ENCODE measurements at regions not wholly inside any gene's neighbourhood (a gene's known extent, or its start where the extent isn't known, plus 50 kb on each side); places are given as distances from the start of the nearest gene placed in this dataset.
"Not testable (repeated sequence)": the region's sequence is repeated elsewhere in the genome, so short reads cannot be mapped to it uniquely, and the experiment has no call there.

DNA sequence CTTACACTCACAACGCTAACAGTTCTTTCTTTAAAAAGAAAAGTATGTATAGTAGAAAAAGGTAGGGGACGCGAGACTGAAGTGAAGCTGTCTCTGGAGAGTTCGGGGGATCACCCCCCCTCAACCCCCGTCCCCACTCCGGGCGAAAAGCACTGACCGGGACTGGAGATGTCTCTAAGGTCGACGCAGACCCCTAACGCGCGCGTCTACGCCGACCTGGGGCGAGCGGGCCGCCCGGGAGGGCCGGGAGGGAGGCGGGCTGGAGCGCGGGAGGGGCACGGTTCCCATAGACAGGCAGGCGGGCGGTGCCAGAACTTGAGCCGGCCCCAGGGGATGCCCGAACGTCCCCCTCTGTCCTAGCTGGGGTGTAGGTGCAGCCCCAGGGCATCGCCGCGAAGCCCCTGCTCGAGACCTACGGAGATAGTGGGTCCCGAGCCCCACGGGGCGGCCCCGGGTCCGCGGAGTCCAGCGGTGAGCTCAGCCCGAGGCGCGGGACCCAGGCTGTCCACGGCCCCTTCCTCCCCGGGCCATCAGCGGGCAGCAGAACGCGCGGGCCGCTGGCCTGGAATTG is 82.2 kb downstream of the CHRNA1 start:
- Histone ChIP-seq H3K4me1 (ENCODE audit: insufficient read depth, low read length) (peaks cover 6% of the 10 kb centered on the region; the same call in 1 of the 2 replicates), H3K27ac (ENCODE audit: low read length) (no peak overlapping the region), H3K36me3 (ENCODE audit: insufficient read depth, low read depth, low read length) (no peaks in the 10 kb centered on the region), H3K27me3 (ENCODE audit: insufficient read depth, low read length) (peaks cover 54% of the 10 kb centered on the region), H3K4me3 (ENCODE audit: low read length) (peak overlapping the region; percentile 72), H3K9ac (ENCODE audit: low read depth, low read length) (peak overlapping the region; percentile 60; the same call in 1 of the 2 replicates), H3K9me3 (ENCODE audit: insufficient read depth, low read depth, low read length) (no peaks in the 10 kb centered on the region)

DNA sequence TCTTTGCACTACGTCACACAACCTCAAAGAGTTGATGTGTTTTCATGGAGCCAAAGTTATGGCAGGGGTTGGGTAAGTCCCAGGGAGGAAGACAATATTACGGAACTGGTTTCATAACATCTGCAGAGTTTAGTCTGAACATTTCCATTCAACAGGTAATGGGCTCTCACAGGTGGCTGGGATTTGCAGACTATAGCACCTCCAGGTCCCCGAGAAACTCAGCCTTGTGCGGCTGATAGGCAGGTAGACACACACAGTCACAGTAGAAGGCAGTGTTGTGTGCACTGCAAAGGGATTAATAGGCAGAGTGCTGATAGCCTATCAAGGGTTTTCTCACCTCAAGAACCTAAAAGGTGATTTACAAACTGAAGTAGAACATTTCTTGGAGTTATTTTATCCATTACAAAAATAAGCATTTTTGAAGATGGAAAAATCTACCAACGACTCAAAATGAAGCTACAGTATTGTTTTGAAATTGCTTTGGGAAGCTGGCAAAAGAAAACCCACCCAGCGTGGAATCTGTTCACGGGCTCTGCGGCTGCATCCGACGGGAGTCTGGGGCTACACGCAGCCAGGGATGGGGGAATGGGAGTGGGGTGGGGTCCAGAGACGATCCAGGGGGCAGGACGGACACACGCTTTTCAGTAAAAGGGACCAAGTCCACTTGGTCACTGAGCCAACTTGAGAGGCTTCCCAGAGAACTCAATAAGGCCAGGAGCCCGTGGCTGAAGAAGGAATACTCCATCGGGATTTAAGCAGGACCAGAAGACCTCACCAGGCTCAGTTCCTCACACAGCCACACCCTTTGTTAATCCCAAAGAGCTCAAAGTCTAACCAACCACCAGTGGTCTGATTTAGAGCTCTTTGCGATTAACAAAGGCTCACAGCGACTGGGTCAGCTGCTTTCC is 82.9 kb downstream of the CHRNA1 start:
- peak overlapping the region; percentile 72 for H3K4me3 ChIP-seq (ENCODE audit: low read length)
- H3K9ac ChIP-seq (ENCODE audit: low read depth, low read length), result peak overlapping the region; percentile 60; the same call in 1 of the 2 replicates
- no peak overlapping the region for H3K27ac ChIP-seq (ENCODE audit: low read length)
- H3K4me1 ChIP-seq (ENCODE audit: insufficient read depth, low read length), result peaks cover 6% of the 10 kb centered on the region; the same call in 1 of the 2 replicates
- peaks cover 54% of the 10 kb centered on the region for H3K27me3 ChIP-seq (ENCODE audit: insufficient read depth, low read length)
- H3K36me3 ChIP-seq (ENCODE audit: insufficient read depth, low read depth, low read length), result no peaks in the 10 kb centered on the region
- no peaks in the 10 kb centered on the region for H3K9me3 ChIP-seq (ENCODE audit: insufficient read depth, low read depth, low read length)

DNA sequence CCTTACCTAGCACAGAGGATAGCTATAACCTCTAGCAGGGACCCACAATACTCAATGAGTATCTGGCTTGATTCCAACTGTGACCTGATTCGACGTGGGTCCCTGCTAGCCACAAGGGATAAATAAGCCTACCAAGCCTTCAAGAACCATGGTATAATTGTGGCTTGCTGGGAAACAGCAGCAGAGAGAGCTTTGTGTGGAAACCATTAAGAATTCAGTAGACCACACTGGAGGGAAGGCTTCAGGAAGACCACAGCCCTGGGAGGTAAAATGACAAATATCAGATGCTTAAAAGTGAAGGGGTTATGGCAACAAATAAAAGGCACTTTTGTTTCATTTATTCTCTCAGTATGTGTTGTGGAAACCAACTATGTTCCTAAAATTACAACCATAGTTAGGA is 82.6 kb upstream of the WIPF1 start:
- no peaks in the 10 kb centered on the region for H3K36me3 ChIP-seq (ENCODE audit: insufficient read depth, low read depth, low read length)
- peaks cover 53% of the 10 kb centered on the region for H3K27me3 ChIP-seq (ENCODE audit: insufficient read depth, low read length)
- H3K9me3 ChIP-seq (ENCODE audit: insufficient read depth, low read depth, low read length), result no peaks in the 10 kb centered on the region
- H3K4me1 ChIP-seq (ENCODE audit: insufficient read depth, low read length), result peaks cover 6% of the 10 kb centered on the region; the same call in 1 of the 2 replicates
- H3K27ac ChIP-seq (ENCODE audit: low read length), result no peak overlapping the region
- H3K9ac ChIP-seq (ENCODE audit: low read depth, low read length), result no peak overlapping the region
- H3K4me3 ChIP-seq (ENCODE audit: low read length), result no peak overlapping the region

DNA sequence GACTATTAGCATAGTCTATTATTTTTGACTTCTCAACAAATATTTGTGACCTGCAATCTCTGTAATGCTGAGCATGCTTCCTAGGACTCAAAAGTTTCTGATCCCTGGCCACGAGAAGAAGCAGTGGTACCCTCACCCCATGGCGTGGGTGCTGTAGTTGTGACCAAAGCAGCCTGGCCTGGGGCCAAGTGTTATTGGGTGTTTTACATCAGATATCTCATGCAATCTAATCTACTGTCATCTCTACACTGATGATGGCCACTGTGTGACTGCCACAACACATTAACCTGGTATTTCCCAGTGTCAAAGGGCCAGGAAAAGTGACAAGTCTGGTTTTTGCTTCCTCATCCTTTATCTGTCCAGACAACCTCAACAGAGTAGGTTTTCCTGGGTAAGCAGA is 80.8 kb upstream of the WIPF1 start:
- Histone ChIP-seq H3K27ac (ENCODE audit: low read length) (no peak overlapping the region), H3K4me1 (ENCODE audit: insufficient read depth, low read length) (no peaks in the 10 kb centered on the region), H3K36me3 (ENCODE audit: insufficient read depth, low read depth, low read length) (no peaks in the 10 kb centered on the region), H3K27me3 (ENCODE audit: insufficient read depth, low read length) (peaks cover 35% of the 10 kb centered on the region), H3K4me3 (ENCODE audit: low read length) (no peak overlapping the region), H3K9me3 (ENCODE audit: insufficient read depth, low read depth, low read length) (no peaks in the 10 kb centered on the region), H3K9ac (ENCODE audit: low read depth, low read length) (no peak overlapping the region)

DNA sequence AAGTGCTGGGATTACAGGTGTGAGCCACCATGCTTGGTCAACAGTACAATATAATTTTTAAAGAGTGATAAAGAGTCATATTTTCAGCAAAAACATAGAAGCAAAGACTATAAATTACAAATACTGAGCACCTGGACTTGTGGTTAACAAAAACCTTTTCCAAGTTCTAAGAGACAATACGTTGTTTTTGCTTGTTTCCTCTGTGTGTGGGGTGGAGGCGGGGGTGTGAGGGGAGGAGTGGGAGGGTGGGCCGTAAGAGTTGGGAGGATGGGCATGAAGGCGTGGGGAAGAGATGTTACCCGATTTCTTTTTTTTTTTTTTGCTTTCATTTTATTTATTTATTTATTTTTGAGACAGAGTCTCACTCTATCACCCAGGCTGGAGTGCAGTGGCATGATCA is 78.0 kb upstream of the WIPF1 start:
- Histone ChIP-seq H3K4me1 (ENCODE audit: insufficient read depth, low read length) (no peaks in the 10 kb centered on the region), H3K9ac (ENCODE audit: low read depth, low read length) (no peak overlapping the region), H3K27me3 (ENCODE audit: insufficient read depth, low read length) (peaks cover 12% of the 10 kb centered on the region), H3K36me3 (ENCODE audit: insufficient read depth, low read depth, low read length) (no peaks in the 10 kb centered on the region; the same call in 1 of the 2 replicates), H3K9me3 (ENCODE audit: insufficient read depth, low read depth, low read length) (peaks cover 8% of the 10 kb centered on the region; the same call in 1 of the 2 replicates), H3K4me3 (ENCODE audit: low read length) (no peak overlapping the region), H3K27ac (ENCODE audit: low read length) (no peak overlapping the region)

DNA sequence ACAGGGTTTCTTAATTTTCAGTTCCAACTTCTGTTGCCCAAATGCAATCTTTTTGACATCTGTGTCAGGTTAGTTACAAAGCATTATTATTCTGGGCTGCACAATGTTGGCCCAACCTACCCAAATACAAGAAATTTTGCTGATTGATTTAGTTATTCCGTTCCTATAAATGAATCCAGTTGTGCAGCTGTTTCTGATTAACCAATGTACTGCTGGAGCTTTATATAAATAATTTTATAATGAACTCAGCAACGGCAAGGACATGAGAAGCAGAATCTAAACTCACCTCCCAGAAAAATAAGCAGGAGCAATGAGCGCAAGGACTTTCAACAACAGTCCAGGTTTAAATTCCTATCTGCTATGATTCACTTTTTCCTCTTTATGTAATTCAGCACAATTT is 76.3 kb upstream of the WIPF1 start:
- Histone ChIP-seq H3K36me3 (ENCODE audit: insufficient read depth, low read depth, low read length) (no peaks in the 10 kb centered on the region; the same call in 1 of the 2 replicates), H3K4me1 (ENCODE audit: insufficient read depth, low read length) (no peaks in the 10 kb centered on the region), H3K27me3 (ENCODE audit: insufficient read depth, low read length) (no peaks in the 10 kb centered on the region), H3K27ac (ENCODE audit: low read length) (no peak overlapping the region), H3K4me3 (ENCODE audit: low read length) (no peak overlapping the region), H3K9ac (ENCODE audit: low read depth, low read length) (no peak overlapping the region), H3K9me3 (ENCODE audit: insufficient read depth, low read depth, low read length) (peaks cover 8% of the 10 kb centered on the region; the same call in 1 of the 2 replicates)

DNA sequence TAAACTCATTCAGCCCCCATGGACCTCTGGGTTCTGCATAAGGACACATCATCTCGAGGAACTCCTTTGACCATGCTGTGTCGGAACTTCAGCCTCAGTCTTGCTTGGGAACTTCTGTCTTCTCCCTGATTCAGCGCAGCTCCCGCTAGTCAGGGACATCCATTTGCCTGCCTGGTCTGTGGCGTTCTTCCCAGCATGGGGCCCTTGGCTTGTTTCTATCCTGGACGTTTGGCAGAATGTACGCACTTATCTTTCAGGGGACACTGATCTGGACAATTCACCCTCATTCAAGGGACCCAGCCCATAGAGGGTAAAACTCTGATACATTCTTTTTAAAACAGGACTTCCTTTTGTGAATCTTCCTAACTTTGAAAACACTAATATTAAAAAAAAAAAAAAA is 75.8 kb upstream of the WIPF1 start:
- Histone ChIP-seq H3K4me3 (ENCODE audit: low read length) (no peak overlapping the region), H3K27ac (ENCODE audit: low read length) (no peak overlapping the region), H3K27me3 (ENCODE audit: insufficient read depth, low read length) (no peaks in the 10 kb centered on the region), H3K9ac (ENCODE audit: low read depth, low read length) (no peak overlapping the region), H3K36me3 (ENCODE audit: insufficient read depth, low read depth, low read length) (no peaks in the 10 kb centered on the region; the same call in 1 of the 2 replicates), H3K9me3 (ENCODE audit: insufficient read depth, low read depth, low read length) (peaks cover 8% of the 10 kb centered on the region; the same call in 1 of the 2 replicates), H3K4me1 (ENCODE audit: insufficient read depth, low read length) (no peaks in the 10 kb centered on the region)

DNA sequence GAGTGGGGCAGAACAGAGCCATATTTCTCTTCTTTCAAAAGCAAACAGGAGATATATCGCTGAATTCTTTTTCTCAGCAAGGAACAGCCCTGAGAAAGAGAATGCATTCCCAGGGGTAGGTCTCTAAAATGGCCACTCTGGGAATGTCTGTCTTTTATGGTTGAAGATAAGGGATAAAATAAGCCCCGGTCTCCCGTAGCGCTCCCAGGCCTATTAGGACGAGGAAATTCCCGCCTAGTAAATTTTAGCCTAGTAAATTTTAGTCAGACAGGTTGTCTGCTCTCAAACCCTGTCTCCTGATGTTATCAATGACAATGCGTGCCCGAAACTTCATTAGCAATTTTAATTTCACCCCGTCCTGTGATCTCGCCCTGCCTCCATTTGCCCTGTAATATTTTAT is 73.9 kb upstream of the WIPF1 start:
- not testable (repeated sequence) for H3K36me3 ChIP-seq (ENCODE audit: insufficient read depth, low read depth, low read length); H3K9me3 ChIP-seq (ENCODE audit: insufficient read depth, low read depth, low read length); H3K4me3 ChIP-seq (ENCODE audit: low read length); H3K9ac ChIP-seq (ENCODE audit: low read depth, low read length); H3K27me3 ChIP-seq (ENCODE audit: insufficient read depth, low read length); H3K27ac ChIP-seq (ENCODE audit: low read length); H3K4me1 ChIP-seq (ENCODE audit: insufficient read depth, low read length)

DNA sequence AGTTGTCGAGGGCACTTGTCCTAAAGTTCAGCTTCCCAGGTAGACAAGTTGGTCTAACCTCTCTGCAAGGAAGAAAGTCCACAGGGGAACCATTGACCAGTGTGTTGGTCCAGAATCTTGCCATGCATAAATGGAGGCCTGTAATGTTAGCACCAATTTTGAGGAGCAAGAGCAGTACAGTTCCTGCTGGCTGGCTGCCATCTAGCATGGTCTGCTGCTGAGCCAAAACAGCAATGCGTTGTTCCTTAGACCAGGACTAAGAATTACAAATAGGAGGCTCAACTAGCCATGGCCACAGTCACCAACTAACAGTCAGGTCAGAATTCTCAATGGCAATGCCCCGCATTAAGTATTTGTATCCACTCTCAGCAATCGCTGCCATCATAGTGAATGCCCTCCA is 72.8 kb upstream of the WIPF1 start:
- no peak overlapping the region for H3K4me3 ChIP-seq (ENCODE audit: low read length)
- no peak overlapping the region for H3K9ac ChIP-seq (ENCODE audit: low read depth, low read length)
- no peaks in the 10 kb centered on the region; the same call in 1 of the 2 replicates for H3K36me3 ChIP-seq (ENCODE audit: insufficient read depth, low read depth, low read length)
- peaks cover 8% of the 10 kb centered on the region; the same call in 1 of the 2 replicates for H3K9me3 ChIP-seq (ENCODE audit: insufficient read depth, low read depth, low read length)
- 0 out of 2 replicates have a peak, but pooled peaks cover 3% of the 10 kb centered on the region for H3K4me1 ChIP-seq (ENCODE audit: insufficient read depth, low read length)
- no peak overlapping the region for H3K27ac ChIP-seq (ENCODE audit: low read length)
- no peaks in the 10 kb centered on the region for H3K27me3 ChIP-seq (ENCODE audit: insufficient read depth, low read length)

DNA sequence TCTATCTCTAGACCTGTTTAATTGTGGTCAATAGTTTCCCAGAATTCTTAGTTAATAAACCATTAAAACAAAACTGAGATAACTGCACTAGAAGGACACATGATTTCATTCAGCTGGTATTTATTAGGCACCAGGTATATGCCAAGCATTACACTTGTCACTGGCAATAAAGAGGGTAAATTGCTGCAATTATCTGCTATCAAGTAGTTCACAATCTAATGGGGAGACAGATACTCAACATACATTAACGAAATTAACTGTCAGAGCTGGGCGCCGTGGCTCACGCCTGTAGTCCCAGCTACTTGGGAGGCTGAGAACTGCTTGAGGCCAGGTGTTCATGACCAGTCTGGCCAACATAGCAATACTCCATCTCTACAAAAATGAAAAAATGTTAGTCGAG is 71.7 kb upstream of the WIPF1 start:
- Histone ChIP-seq H3K9me3 (ENCODE audit: insufficient read depth, low read depth, low read length) (peaks cover 8% of the 10 kb centered on the region; the same call in 1 of the 2 replicates), H3K9ac (ENCODE audit: low read depth, low read length) (no peak overlapping the region), H3K36me3 (ENCODE audit: insufficient read depth, low read depth, low read length) (no peaks in the 10 kb centered on the region; the same call in 1 of the 2 replicates), H3K27me3 (ENCODE audit: insufficient read depth, low read length) (no peaks in the 10 kb centered on the region), H3K4me3 (ENCODE audit: low read length) (no peak overlapping the region), H3K4me1 (ENCODE audit: insufficient read depth, low read length) (0 out of 2 replicates have a peak, but pooled peaks cover 3% of the 10 kb centered on the region), H3K27ac (ENCODE audit: low read length) (no peak overlapping the region)

DNA sequence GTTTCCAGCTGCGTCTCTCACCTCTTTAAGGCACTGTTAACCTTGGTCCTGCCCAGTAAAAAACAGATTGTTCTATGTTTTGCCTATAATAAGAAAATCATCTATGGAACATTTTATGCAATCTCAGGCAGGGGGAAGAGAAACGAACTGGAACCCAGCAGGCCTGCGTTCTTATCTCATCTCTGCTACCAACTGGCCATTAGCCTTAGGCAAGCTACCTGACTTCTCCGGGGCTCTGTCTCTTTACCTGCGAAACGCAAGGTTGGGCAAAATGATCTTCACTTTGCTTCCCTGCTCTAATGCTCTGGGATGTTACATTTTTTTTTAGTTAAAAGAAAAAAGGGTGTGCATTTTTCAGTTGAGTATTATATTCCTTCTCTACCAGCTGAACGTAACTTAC is 70.5 kb upstream of the WIPF1 start:
- no peaks in the 10 kb centered on the region; the same call in 1 of the 2 replicates for H3K36me3 ChIP-seq (ENCODE audit: insufficient read depth, low read depth, low read length)
- no peak overlapping the region for H3K4me3 ChIP-seq (ENCODE audit: low read length)
- no peak overlapping the region for H3K27ac ChIP-seq (ENCODE audit: low read length)
- peaks cover 8% of the 10 kb centered on the region; the same call in 1 of the 2 replicates for H3K9me3 ChIP-seq (ENCODE audit: insufficient read depth, low read depth, low read length)
- no peak overlapping the region for H3K9ac ChIP-seq (ENCODE audit: low read depth, low read length)
- no peaks in the 10 kb centered on the region for H3K27me3 ChIP-seq (ENCODE audit: insufficient read depth, low read length)
- H3K4me1 ChIP-seq (ENCODE audit: insufficient read depth, low read length), result 0 out of 2 replicates have a peak, but pooled peaks cover 3% of the 10 kb centered on the region

Data from iPS-20b (cell line).